IMR-90 (cell line): ENCODE measurements at regions not wholly inside any gene's neighbourhood (a gene's known extent, or its start where the extent isn't known, plus 50 kb on each side); places are given as distances from the start of the nearest gene placed in this dataset.

Source experiments
- BHLHE40 ChIP-seq: fragments of 150-350 bp; IDR thresholded peaks from 2 replicates; pipeline ENCODE4 v1.6.1; 2016; ENCODE audit warnings: mild to moderate bottlenecking, low read depth, low read length
- CEBPB ChIP-seq: IDR thresholded peaks from 2 replicates; pipeline ENCODE4 v1.6.1; 2012; ENCODE audit warnings: low read depth, low read length, improper control_type of control experiment
- FOS ChIP-seq: fragments of 150-350 bp; IDR thresholded peaks from 2 replicates; pipeline ENCODE4 v1.6.1; 2016; ENCODE audit warnings: low read depth, low read length
- MAZ ChIP-seq: IDR thresholded peaks from 2 replicates; pipeline ENCODE4 v1.6.1; 2012; ENCODE audit warnings: low read depth, mild to moderate bottlenecking, low read length, improper control_type of control experiment, moderate library complexity, borderline replicate concordance
- MXI1 ChIP-seq: IDR thresholded peaks from 2 replicates; pipeline ENCODE4 v1.6.1; 2012; ENCODE audit warnings: low read depth, mild to moderate bottlenecking, low read length, moderate library complexity, borderline replicate concordance
- NFE2L2 ChIP-seq: fragments of 150-350 bp; IDR thresholded peaks from 2 replicates; pipeline ENCODE4 v1.6.1; 2016; ENCODE audit warnings: low read depth, mild to moderate bottlenecking, low read length
- POLR2A ChIP-seq: IDR thresholded peaks from 2 replicates; pipeline ENCODE4 v1.6.1; 2012; ENCODE audit warnings: mild to moderate bottlenecking, low read depth, low read length
- RAD21 ChIP-seq: IDR thresholded peaks from 2 replicates; pipeline ENCODE4 v1.6.1; 2012; ENCODE audit warnings: low read length, improper control_type of control experiment
- RCOR1 ChIP-seq: IDR thresholded peaks from 2 replicates; pipeline ENCODE4 v1.6.1; 2012; ENCODE audit warnings: mild to moderate bottlenecking, low read length, improper control_type of control experiment; ENCODE audit not compliant: insufficient replicate concordance
- RFX5 ChIP-seq: IDR thresholded peaks from 2 replicates; pipeline ENCODE4 v1.8.0; 2012; ENCODE audit warnings: low read depth, mild to moderate bottlenecking, low read length, moderate library complexity
- SMC3 ChIP-seq: fragments of 150-350 bp; IDR thresholded peaks from 2 replicates; pipeline ENCODE4 v1.6.1; 2016; ENCODE audit warnings: low read depth, mild to moderate bottlenecking, antibody characterized with exemption, low read length, moderate library complexity
- TF ChIP-seq, protein P1 (sequence below): conservative IDR thresholded peaks from 2 replicates; pipeline ENCODE4 v1.5.1; 2012; ENCODE audit warnings: mild to moderate bottlenecking, low read depth, low read length, improper control_type of control experiment
- TF ChIP-seq, protein P2 (sequence below): fragments of 150-350 bp; IDR thresholded peaks from 2 replicates; pipeline ENCODE4 v1.6.1; 2017; ENCODE audit warnings: mild to moderate bottlenecking, antibody characterized with exemption, low read length, low read depth
- TF ChIP-seq, protein P3 (sequence below): fragments of 150-350 bp; IDR thresholded peaks from 2 replicates; pipeline ENCODE4 v1.6.1; 2016; ENCODE audit warnings: low read depth, mild to moderate bottlenecking, low read length, moderate library complexity, borderline replicate concordance

DNA sequence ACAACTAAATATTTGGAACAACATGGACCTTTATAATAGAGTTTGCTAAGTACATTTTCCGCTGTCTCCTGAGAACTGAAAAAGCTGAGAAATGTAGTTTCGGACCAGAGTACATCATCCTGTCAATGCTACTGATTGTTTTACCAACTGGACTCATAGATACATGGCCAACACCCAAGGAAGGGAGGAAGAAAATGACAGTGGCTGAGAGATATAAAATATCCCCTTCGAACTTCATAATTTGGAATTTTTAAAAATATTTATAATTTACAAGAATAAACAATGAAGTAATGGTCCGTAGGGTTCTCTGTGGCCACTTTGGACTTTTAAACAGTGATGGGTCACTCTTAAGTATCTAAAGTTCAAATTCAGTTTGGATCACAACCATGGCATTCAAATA lies 1042.7 kb downstream of the MCTP2 start:
- TF ChIP-seq, protein P1, sequence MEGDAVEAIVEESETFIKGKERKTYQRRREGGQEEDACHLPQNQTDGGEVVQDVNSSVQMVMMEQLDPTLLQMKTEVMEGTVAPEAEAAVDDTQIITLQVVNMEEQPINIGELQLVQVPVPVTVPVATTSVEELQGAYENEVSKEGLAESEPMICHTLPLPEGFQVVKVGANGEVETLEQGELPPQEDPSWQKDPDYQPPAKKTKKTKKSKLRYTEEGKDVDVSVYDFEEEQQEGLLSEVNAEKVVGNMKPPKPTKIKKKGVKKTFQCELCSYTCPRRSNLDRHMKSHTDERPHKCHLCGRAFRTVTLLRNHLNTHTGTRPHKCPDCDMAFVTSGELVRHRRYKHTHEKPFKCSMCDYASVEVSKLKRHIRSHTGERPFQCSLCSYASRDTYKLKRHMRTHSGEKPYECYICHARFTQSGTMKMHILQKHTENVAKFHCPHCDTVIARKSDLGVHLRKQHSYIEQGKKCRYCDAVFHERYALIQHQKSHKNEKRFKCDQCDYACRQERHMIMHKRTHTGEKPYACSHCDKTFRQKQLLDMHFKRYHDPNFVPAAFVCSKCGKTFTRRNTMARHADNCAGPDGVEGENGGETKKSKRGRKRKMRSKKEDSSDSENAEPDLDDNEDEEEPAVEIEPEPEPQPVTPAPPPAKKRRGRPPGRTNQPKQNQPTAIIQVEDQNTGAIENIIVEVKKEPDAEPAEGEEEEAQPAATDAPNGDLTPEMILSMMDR: no peak
- TF ChIP-seq POLR2A (no peak), MAZ (no peak), RFX5 (no peak), FOS (no peak), RAD21 (no peak), BHLHE40 (no peak), CEBPB (no peak), NFE2L2 (no peak), RCOR1 (no peak), SMC3 (no peak), MXI1 (no peak)
- TF ChIP-seq, protein P2, sequence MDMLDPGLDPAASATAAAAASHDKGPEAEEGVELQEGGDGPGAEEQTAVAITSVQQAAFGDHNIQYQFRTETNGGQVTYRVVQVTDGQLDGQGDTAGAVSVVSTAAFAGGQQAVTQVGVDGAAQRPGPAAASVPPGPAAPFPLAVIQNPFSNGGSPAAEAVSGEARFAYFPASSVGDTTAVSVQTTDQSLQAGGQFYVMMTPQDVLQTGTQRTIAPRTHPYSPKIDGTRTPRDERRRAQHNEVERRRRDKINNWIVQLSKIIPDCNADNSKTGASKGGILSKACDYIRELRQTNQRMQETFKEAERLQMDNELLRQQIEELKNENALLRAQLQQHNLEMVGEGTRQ: no peak
- TF ChIP-seq, protein P3, sequence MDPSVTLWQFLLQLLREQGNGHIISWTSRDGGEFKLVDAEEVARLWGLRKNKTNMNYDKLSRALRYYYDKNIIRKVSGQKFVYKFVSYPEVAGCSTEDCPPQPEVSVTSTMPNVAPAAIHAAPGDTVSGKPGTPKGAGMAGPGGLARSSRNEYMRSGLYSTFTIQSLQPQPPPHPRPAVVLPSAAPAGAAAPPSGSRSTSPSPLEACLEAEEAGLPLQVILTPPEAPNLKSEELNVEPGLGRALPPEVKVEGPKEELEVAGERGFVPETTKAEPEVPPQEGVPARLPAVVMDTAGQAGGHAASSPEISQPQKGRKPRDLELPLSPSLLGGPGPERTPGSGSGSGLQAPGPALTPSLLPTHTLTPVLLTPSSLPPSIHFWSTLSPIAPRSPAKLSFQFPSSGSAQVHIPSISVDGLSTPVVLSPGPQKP: no peak
